SK-N-SH treated with all-trans-retinoic acid at 6 μM for 48 hours (cell line): ENCODE measurements at regions not wholly inside any gene's neighbourhood (a gene's known extent, or its start where the extent isn't known, plus 50 kb on each side); places are given as distances from the start of the nearest gene placed in this dataset.
"Not testable (repeated sequence)": the region's sequence is repeated elsewhere in the genome, so short reads cannot be mapped to it uniquely, and the experiment has no call there.

Experiments
- ATAC-seq: fragments of 200-7000 bp; cut with Tn5 transposase; 3 replicates; pipeline ENCODE4 v1.9.1; 2020; ENCODE audit warnings: mild to moderate bottlenecking, moderate library complexity
- ARNTL ChIP-seq: fragments of 450-650 bp; formaldehyde crosslinking; IDR thresholded peaks from 2 replicates; pipeline ENCODE4 v1.5.0; 2020; ENCODE audit warnings: low read depth, mild to moderate bottlenecking, moderate library complexity, borderline replicate concordance
- BACH2 ChIP-seq: fragments of 250-450 bp; sonication (Bioruptor Pico); IDR thresholded peaks from 2 replicates; pipeline ENCODE4 v1.9.0; 2021; ENCODE audit warnings: mild to moderate bottlenecking, borderline replicate concordance
- CSDC2 ChIP-seq: fragments of 250-450 bp; sonication (Bioruptor Pico); IDR thresholded peaks from 2 replicates; pipeline ENCODE4 v1.5.0; 2020; ENCODE audit warnings: mild to moderate bottlenecking, moderate library complexity
- GLIS3 ChIP-seq: fragments of 250-450 bp; sonication (Bioruptor Pico); IDR thresholded peaks from 2 replicates; pipeline ENCODE4 v1.5.0; 2020; ENCODE audit warnings: mild to moderate bottlenecking, moderate library complexity
- ISL1 ChIP-seq: fragments of 250-450 bp; sonication (Bioruptor Pico); IDR thresholded peaks from 2 replicates; pipeline ENCODE4 v2.1.2; 2022; ENCODE audit warnings: mild to moderate bottlenecking, moderate library complexity
- OSR1 ChIP-seq: fragments of 250-450 bp; sonication (Bioruptor Pico); IDR thresholded peaks from 2 replicates; pipeline ENCODE4 v1.8.0; 2022; ENCODE audit warnings: moderate library complexity, mild to moderate bottlenecking, inconsistent platforms
- PPARA ChIP-seq: fragments of 250-450 bp; sonication (Bioruptor Pico); IDR thresholded peaks from 2 replicates; pipeline ENCODE4 v1.5.0; 2020; ENCODE audit warnings: mild to moderate bottlenecking, borderline replicate concordance
- SNAI2 ChIP-seq: fragments of 250-450 bp; sonication (Bioruptor Pico); IDR thresholded peaks from 2 replicates; pipeline ENCODE4 v1.5.0; 2020; ENCODE audit warnings: mild to moderate bottlenecking, moderate library complexity
- TCF4 ChIP-seq: fragments of 250-450 bp; sonication (Bioruptor Pico); IDR thresholded peaks from 2 replicates; pipeline ENCODE4 v1.8.0; 2021; ENCODE audit warnings: mild to moderate bottlenecking, moderate library complexity, borderline replicate concordance
- TOX ChIP-seq: fragments of 250-450 bp; sonication (Bioruptor Pico); IDR thresholded peaks from 2 replicates; pipeline ENCODE4 v1.8.0; 2021; ENCODE audit warnings: mild to moderate bottlenecking, moderate library complexity, borderline replicate concordance
- ZFP3 ChIP-seq: fragments of 250-450 bp; sonication (Bioruptor Pico); IDR thresholded peaks from 2 replicates; pipeline ENCODE4 v1.5.0; 2020; ENCODE audit warnings: mild to moderate bottlenecking, moderate library complexity
- ZFP30 ChIP-seq: fragments of 450-650 bp; formaldehyde crosslinking; IDR thresholded peaks from 2 replicates; pipeline ENCODE4 v1.5.0; 2022; ENCODE audit warnings: mild to moderate bottlenecking, moderate library complexity
- ZNF565 ChIP-seq: fragments of 450-650 bp; formaldehyde crosslinking; conservative IDR thresholded peaks from 2 replicates; pipeline ENCODE4 v1.5.0; 2020; ENCODE audit warnings: low read depth, mild to moderate bottlenecking, moderate library complexity
- ZNF8 ChIP-seq: fragments of 450-650 bp; formaldehyde crosslinking; IDR thresholded peaks from 2 replicates; pipeline ENCODE4 v1.5.0; 2020; ENCODE audit warnings: mild to moderate bottlenecking, moderate library complexity
- TF ChIP-seq, protein P1 (sequence below): fragments of 250-450 bp; sonication (Bioruptor Pico); IDR thresholded peaks from 2 replicates; pipeline ENCODE4 v1.5.1; 2021; ENCODE audit warnings: mild to moderate bottlenecking, moderate library complexity
- TF ChIP-seq, protein P2 (sequence below): fragments of 250-450 bp; sonication (Bioruptor Pico); IDR thresholded peaks from 2 replicates; pipeline ENCODE4 v1.5.1; 2020; ENCODE audit warnings: low read depth, mild to moderate bottlenecking, moderate library complexity
- TF ChIP-seq, protein P3 (sequence below): fragments of 250-450 bp; sonication (Bioruptor Pico); IDR thresholded peaks from 2 replicates; pipeline ENCODE4 v1.5.0; 2020; ENCODE audit warnings: mild to moderate bottlenecking, moderate library complexity
- TF ChIP-seq, protein P4 (sequence below): fragments of 250-450 bp; sonication (Bioruptor Pico); IDR thresholded peaks from 2 replicates; pipeline ENCODE4 v1.8.0; 2021; ENCODE audit warnings: low read depth, mild to moderate bottlenecking, moderate library complexity, borderline replicate concordance

DNA sequence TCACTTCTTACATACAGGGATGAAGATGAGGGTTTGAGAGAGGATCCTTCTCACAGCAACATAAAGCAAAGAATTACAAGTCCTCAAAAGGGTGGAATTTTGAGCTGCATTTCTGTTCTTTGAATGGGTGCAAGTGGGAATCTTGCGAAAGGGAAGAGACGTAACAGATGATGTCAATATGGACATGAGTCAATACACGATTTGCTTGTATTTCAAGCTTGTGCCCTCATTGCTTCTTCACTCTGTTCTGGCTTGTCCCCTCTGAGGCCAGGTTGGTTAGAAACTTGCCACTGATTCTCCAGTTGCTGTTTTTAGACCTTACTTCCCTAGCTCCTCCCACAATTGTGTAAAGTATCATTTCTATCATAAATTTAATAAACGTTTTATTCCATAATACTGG, 104.8 kb upstream of the CLINT1 start:
- no peak for TF ChIP-seq TOX (CRISPR knock-in tag)
- TF ChIP-seq BACH2 (CRISPR knock-in tag): no peak
- TF ChIP-seq, protein P1, sequence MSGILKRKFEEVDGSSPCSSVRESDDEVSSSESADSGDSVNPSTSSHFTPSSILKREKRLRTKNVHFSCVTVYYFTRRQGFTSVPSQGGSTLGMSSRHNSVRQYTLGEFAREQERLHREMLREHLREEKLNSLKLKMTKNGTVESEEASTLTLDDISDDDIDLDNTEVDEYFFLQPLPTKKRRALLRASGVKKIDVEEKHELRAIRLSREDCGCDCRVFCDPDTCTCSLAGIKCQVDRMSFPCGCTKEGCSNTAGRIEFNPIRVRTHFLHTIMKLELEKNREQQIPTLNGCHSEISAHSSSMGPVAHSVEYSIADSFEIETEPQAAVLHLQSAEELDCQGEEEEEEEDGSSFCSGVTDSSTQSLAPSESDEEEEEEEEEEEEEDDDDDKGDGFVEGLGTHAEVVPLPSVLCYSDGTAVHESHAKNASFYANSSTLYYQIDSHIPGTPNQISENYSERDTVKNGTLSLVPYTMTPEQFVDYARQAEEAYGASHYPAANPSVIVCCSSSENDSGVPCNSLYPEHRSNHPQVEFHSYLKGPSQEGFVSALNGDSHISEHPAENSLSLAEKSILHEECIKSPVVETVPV (CRISPR knock-in tag): no peak
- TF ChIP-seq ISL1 (CRISPR knock-in tag): no peak
- TF ChIP-seq, protein P2, sequence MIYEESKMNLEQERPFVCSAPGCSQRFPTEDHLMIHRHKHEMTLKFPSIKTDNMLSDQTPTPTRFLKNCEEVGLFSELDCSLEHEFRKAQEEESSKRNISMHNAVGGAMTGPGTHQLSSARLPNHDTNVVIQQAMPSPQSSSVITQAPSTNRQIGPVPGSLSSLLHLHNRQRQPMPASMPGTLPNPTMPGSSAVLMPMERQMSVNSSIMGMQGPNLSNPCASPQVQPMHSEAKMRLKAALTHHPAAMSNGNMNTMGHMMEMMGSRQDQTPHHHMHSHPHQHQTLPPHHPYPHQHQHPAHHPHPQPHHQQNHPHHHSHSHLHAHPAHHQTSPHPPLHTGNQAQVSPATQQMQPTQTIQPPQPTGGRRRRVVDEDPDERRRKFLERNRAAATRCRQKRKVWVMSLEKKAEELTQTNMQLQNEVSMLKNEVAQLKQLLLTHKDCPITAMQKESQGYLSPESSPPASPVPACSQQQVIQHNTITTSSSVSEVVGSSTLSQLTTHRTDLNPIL (CRISPR knock-in tag): no peak
- no peak for ATAC-seq

DNA sequence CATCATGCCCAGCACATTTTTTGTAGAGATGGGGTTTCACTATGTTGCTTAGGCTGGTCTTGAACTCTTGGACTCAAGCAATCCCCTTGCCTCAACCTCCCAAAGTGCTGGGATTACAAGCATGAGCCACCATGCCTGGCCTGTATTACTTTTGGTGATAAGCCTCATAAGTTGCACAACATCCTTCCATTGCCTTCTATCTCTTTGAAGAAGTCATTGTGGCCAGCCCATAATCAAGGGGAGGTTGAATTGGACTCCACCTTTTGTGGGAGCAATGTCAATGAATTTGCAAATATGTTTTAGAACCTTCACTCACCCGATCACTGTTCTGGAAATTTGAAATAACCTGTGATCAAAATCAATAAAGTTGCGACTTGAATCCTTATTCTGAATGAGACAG, 104.3 kb upstream of the CLINT1 start:
- TF ChIP-seq TCF4 (CRISPR knock-in tag) (no peak), SNAI2 (CRISPR knock-in tag) (no peak), ZFP30 (no peak), ZNF8 (CRISPR knock-in tag) (no peak), TOX (CRISPR knock-in tag) (no peak), PPARA (CRISPR knock-in tag) (no peak)
- TF ChIP-seq, protein P3, sequence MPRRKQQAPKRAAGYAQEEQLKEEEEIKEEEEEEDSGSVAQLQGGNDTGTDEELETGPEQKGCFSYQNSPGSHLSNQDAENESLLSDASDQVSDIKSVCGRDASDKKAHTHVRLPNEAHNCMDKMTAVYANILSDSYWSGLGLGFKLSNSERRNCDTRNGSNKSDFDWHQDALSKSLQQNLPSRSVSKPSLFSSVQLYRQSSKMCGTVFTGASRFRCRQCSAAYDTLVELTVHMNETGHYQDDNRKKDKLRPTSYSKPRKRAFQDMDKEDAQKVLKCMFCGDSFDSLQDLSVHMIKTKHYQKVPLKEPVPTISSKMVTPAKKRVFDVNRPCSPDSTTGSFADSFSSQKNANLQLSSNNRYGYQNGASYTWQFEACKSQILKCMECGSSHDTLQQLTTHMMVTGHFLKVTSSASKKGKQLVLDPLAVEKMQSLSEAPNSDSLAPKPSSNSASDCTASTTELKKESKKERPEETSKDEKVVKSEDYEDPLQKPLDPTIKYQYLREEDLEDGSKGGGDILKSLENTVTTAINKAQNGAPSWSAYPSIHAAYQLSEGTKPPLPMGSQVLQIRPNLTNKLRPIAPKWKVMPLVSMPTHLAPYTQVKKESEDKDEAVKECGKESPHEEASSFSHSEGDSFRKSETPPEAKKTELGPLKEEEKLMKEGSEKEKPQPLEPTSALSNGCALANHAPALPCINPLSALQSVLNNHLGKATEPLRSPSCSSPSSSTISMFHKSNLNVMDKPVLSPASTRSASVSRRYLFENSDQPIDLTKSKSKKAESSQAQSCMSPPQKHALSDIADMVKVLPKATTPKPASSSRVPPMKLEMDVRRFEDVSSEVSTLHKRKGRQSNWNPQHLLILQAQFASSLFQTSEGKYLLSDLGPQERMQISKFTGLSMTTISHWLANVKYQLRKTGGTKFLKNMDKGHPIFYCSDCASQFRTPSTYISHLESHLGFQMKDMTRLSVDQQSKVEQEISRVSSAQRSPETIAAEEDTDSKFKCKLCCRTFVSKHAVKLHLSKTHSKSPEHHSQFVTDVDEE (CRISPR knock-in tag): no peak
- no peak for ATAC-seq

DNA sequence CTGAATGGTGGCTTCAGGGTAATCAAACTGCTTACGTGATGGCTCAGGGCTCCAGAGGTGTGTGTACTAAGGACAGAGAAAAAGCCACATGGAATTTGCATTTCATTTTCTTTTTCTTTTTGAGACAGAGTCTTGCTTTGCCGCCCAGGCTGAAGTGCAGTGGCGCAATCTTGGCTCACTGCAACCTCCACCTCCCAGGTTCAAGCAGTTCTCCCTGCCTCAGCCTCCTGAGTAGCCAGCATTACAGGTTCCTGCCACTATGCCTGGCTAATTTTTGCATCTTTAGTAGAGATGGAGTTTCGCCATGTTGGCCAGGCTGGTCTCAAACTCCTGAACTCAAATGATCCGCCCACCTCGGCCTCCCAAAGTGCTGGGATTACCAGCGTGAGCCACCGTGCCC, 103.7 kb upstream of the CLINT1 start:
- ATAC-seq: not testable (repeated sequence)

DNA sequence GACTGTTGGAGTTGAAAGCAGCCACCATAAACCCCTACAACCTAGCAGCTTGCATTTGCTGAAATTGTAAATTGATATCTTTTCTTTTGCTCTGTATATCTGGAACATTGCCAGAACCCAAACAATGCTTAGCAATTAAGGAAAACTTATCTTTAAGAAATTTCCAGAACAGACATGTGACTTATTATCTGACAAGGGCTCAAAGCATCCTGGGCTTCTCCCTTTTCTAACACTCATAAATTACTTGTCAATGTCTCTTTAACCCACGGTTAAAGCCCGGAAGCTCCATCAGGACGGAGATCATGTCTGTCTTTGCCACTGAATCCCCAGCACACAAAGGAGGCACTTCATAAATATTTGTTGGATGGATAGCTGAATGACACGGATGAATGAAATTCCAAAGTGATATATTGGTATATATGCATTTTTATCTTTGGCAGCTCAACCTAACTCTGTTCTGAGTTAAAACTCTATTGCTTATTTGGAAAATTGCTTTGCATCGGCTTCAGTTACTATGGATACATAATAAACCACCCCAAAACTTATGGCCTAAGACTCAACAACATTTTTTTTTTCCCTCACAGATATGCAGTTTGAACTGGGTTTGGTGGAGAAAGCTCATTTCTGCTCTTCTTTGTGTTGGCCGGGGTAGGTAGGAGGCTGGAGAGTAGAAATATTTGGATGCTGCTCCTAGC, 103.1 kb upstream of the CLINT1 start:
- ATAC-seq: peak; percentile 65
- TF ChIP-seq BACH2 (CRISPR knock-in tag) (no peak), TOX (CRISPR knock-in tag) (no peak), ISL1 (CRISPR knock-in tag) (peak; percentile 59)

DNA sequence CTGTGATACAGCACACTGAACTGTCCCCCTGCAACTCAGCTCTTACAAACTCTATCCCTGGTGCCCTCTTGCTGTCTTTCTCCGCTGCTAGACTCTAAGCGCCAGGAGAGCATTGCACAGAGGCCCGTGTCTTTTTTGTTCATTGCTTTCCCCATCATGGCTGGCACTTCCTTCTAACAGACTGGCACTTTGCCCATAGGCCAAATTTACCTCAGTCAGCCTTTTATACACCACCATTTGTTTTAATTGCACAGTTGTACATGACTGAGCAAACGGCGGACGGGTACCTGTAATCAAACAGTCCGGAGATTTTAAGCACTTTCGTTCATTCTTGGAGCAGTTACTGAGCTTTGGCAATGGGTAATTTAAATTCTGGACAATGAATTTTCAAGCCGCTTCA, 102.2 kb upstream of the CLINT1 start:
- no peak for TF ChIP-seq GLIS3 (CRISPR knock-in tag)
- no peak for TF ChIP-seq ZNF8 (CRISPR knock-in tag)
- TF ChIP-seq, all 23 proteins: peak for 0
- no peak for ATAC-seq

DNA sequence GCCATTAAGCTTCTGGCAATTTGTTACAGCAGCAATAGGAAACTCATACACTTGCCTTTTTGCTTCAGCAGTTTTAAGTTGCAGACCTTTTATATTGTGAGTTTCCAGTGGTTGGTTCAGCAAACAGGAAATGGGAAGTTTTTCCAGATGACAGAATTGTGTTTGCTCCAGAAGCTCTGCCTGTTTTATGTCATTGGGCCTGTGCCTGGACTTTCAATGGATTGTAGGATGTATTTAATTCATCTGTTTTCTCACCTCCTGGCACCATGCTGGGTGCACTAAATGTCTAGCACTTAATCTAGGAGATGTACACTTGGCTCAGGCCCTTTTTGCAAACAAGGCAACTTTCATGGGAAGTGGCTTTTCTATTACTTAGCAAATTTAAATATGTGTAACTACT, 100.4 kb upstream of the CLINT1 start:
- ATAC-seq: no peak
- TF ChIP-seq GLIS3 (CRISPR knock-in tag) (no peak), TCF4 (CRISPR knock-in tag) (no peak), ARNTL (no peak), PPARA (CRISPR knock-in tag) (no peak), OSR1 (CRISPR knock-in tag) (no peak), BACH2 (CRISPR knock-in tag) (no peak), ZNF565 (CRISPR knock-in tag) (no peak), ZFP3 (CRISPR knock-in tag) (no peak), TOX (CRISPR knock-in tag) (no peak), ISL1 (CRISPR knock-in tag) (no peak), CSDC2 (CRISPR knock-in tag) (no peak), ZNF8 (CRISPR knock-in tag) (no peak)
- TF ChIP-seq, protein P2 (CRISPR knock-in tag): no peak
- TF ChIP-seq, protein P4, sequence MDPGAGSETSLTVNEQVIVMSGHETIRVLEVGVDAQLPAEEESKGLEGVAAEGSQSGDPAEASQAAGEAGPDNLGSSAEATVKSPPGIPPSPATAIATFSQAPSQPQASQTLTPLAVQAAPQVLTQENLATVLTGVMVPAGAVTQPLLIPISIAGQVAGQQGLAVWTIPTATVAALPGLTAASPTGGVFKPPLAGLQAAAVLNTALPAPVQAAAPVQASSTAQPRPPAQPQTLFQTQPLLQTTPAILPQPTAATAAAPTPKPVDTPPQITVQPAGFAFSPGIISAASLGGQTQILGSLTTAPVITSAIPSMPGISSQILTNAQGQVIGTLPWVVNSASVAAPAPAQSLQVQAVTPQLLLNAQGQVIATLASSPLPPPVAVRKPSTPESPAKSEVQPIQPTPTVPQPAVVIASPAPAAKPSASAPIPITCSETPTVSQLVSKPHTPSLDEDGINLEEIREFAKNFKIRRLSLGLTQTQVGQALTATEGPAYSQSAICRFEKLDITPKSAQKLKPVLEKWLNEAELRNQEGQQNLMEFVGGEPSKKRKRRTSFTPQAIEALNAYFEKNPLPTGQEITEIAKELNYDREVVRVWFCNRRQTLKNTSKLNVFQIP: no peak
- TF ChIP-seq, protein P3 (CRISPR knock-in tag): no peak
